IPS-15b (cell line): ENCODE measurements at regions not wholly inside any gene's neighbourhood (a gene's known extent, or its start where the extent isn't known, plus 50 kb on each side); places are given as distances from the start of the nearest gene placed in this dataset.

Experiments
- H3K27me3 ChIP-seq: one replicate; pipeline ENCODE4 v1.6.1; 2013; ENCODE audit warnings: low read length; ENCODE audit not compliant: control insufficient read depth, insufficient read depth
- H3K36me3 ChIP-seq: one replicate; pipeline ENCODE4 v1.6.1; 2013; ENCODE audit warnings: low read length; ENCODE audit not compliant: control insufficient read depth, insufficient read depth
- H3K4me1 ChIP-seq: one replicate; pipeline ENCODE4 v1.6.1; 2013; ENCODE audit warnings: mild to moderate bottlenecking, low read length; ENCODE audit not compliant: control insufficient read depth, insufficient read depth
- H3K4me3 ChIP-seq: one replicate; pipeline ENCODE4 v1.5.1; 2013; ENCODE audit warnings: low read depth, low read length
- H3K9ac ChIP-seq: one replicate; pipeline ENCODE4 v1.6.1; 2013; ENCODE audit warnings: low read depth, mild to moderate bottlenecking, low read length
- H3K9me3 ChIP-seq: one replicate; pipeline ENCODE4 v1.6.1; 2013; ENCODE audit warnings: mild to moderate bottlenecking, low read length; ENCODE audit not compliant: control insufficient read depth, insufficient read depth

- Histone ChIP-seq H3K36me3 (no peaks in the 10 kb centered on the region), H3K4me3 (no peak overlapping the region), H3K9ac (no peak overlapping the region), H3K9me3 (peaks cover 7% of the 10 kb centered on the region), H3K27me3 (no peaks in the 10 kb centered on the region), H3K4me1 (no peaks in the 10 kb centered on the region)
Observed at GRCh38 chr5:89028595-89029285, 145.8 kb upstream of the MEF2C start.

- Histone ChIP-seq H3K36me3 (no peaks in the 10 kb centered on the region), H3K9ac (no peak overlapping the region), H3K4me3 (no peak overlapping the region), H3K9me3 (peaks cover 7% of the 10 kb centered on the region), H3K4me1 (no peaks in the 10 kb centered on the region), H3K27me3 (no peaks in the 10 kb centered on the region)
Observed at GRCh38 chr5:89024045-89024444, 141.1 kb upstream of the MEF2C start.

DNA sequence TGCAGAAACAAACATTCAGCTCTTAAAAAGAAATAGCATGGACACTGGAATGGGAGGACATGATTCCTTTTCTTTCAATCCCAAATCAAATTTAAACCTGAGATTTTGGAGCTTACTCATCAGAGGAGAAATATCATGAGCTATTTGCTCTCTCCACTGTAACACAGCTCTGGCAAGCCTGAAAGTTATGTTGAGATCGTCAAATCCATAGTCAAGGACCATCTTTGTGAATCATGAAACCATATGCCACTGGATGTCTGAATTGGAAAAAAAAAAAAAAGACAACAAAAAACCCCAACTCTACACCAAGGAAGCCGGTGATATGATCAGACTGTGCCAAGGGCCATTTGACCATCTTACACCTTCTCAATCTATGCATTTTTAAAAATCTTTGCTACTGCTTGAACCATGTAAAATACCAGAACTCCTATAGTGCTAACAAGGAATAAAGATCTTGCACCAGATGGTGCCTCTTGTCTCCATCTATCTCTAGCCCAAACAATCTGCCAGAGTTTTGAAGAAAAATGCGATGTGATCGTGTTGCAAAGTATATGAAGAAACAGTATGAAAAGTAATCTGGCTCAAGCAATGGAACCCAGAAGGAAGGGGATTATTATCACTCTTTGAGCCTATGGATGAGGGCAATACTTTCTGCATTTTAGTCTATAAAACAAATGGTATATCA, 138.1 kb upstream of the MEF2C start:
- no peak overlapping the region for H3K4me3 ChIP-seq
- no peaks in the 10 kb centered on the region for H3K36me3 ChIP-seq
- H3K9me3 ChIP-seq = peaks cover under 1% of the 10 kb centered on the region
- no peaks in the 10 kb centered on the region for H3K27me3 ChIP-seq
- no peaks in the 10 kb centered on the region for H3K4me1 ChIP-seq
- no peak overlapping the region for H3K9ac ChIP-seq

- H3K4me3 ChIP-seq = no peak overlapping the region
- H3K9me3 ChIP-seq = no peaks in the 10 kb centered on the region
- no peak overlapping the region for H3K9ac ChIP-seq
- peaks cover 4% of the 10 kb centered on the region for H3K4me1 ChIP-seq
- no peaks in the 10 kb centered on the region for H3K36me3 ChIP-seq
- no peaks in the 10 kb centered on the region for H3K27me3 ChIP-seq
Observed at GRCh38 chr5:89016741-89017303, 133.8 kb upstream of the MEF2C start.

DNA sequence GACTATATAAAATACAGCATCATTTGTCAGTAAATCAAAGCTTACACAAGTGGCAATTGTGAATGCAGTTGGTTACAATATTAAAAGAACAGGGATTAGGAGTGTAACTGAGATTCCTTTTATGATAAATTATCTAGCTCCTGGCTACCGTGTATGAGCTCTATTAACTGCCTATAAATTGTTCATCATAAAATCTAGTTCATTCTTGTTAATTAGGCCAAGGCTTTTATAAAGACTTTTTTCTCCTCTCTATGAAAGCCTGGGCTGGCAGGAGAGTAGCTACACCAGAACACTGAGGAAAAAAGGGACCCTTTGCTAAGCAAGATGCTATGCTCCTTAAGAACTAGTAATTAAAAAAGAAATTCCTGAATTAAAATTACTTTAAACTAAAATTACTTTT, 132.4 kb upstream of the MEF2C start:
- H3K9ac ChIP-seq = no peak overlapping the region
- H3K4me1 ChIP-seq = peaks cover 4% of the 10 kb centered on the region
- H3K9me3 ChIP-seq = no peaks in the 10 kb centered on the region
- no peaks in the 10 kb centered on the region for H3K36me3 ChIP-seq
- H3K4me3 ChIP-seq = no peak overlapping the region
- no peaks in the 10 kb centered on the region for H3K27me3 ChIP-seq

- no peaks in the 10 kb centered on the region for H3K9me3 ChIP-seq
- H3K27me3 ChIP-seq = no peaks in the 10 kb centered on the region
- no peak overlapping the region for H3K4me3 ChIP-seq
- H3K9ac ChIP-seq = no peak overlapping the region
- no peaks in the 10 kb centered on the region for H3K36me3 ChIP-seq
- peaks cover 4% of the 10 kb centered on the region for H3K4me1 ChIP-seq
Observed at GRCh38 chr5:89011778-89012711, 129.1 kb upstream of the MEF2C start.

- no peak overlapping the region for H3K4me3 ChIP-seq
- H3K36me3 ChIP-seq = no peaks in the 10 kb centered on the region
- H3K4me1 ChIP-seq = peaks cover 4% of the 10 kb centered on the region
- no peak overlapping the region for H3K9ac ChIP-seq
- H3K9me3 ChIP-seq = no peaks in the 10 kb centered on the region
- no peaks in the 10 kb centered on the region for H3K27me3 ChIP-seq
Observed at GRCh38 chr5:89010512-89010911, 127.5 kb upstream of the MEF2C start.

DNA sequence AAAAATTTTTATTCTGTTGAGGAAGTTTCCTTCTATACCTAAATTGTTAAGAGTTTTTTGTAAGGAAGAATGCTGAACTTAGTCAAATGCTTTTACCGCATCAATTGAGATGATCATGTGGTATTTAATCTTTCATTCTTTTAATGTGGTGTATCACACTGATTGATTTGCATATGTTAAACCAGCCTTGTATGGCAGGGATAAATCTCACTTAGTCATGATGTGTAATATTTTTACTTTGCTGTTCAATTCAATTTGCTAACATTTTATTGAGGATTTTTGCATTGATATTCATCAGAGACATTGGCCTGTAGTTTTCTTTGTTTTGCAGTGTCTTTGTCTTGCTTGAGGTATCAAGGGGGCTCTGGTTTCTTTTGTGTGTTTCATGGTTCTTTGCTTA, 125.3 kb upstream of the MEF2C start:
- Histone ChIP-seq H3K9ac (no peak overlapping the region), H3K36me3 (no peaks in the 10 kb centered on the region), H3K4me3 (no peak overlapping the region), H3K27me3 (no peaks in the 10 kb centered on the region), H3K9me3 (no peaks in the 10 kb centered on the region), H3K4me1 (peaks cover 4% of the 10 kb centered on the region)

- H3K4me1 ChIP-seq = no peaks in the 10 kb centered on the region
- H3K36me3 ChIP-seq = no peaks in the 10 kb centered on the region
- no peak overlapping the region for H3K9ac ChIP-seq
- no peak overlapping the region for H3K4me3 ChIP-seq
- no peaks in the 10 kb centered on the region for H3K9me3 ChIP-seq
- no peaks in the 10 kb centered on the region for H3K27me3 ChIP-seq
Observed at GRCh38 chr5:89005990-89006389, 123.0 kb upstream of the MEF2C start.

GRCh38 chr5:89004379-89004778, 121.4 kb upstream of the MEF2C start:
- Histone ChIP-seq H3K9me3 (no peaks in the 10 kb centered on the region), H3K36me3 (no peaks in the 10 kb centered on the region), H3K4me3 (no peak overlapping the region), H3K4me1 (no peaks in the 10 kb centered on the region), H3K9ac (no peak overlapping the region), H3K27me3 (no peaks in the 10 kb centered on the region)

DNA sequence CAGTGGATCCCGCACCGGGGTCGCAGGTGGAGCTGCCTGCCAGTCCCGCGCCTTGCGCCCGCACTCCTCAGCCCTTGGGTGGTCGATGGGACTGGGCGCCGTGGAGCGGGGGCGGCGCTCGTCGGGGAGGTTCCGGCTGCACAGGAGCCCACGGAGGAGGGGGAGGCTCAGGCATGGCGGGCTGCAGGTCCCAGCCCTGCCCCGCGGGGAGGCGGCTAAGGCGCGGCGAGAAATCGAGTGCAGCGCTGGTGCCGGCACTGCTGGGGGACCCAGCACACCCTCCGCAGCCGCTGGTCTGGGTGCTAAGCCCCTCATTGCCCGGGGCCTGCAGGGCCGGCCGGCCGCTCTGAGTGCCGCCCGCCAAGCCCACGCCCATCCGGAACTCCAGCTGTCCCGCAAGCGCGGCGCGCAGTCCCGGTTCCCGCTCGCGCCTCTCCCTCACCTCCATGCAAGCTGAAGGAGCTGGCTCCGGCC, 120.6 kb upstream of the MEF2C start:
- H3K36me3 ChIP-seq = no peaks in the 10 kb centered on the region
- no peaks in the 10 kb centered on the region for H3K27me3 ChIP-seq
- H3K9ac ChIP-seq = no peak overlapping the region
- no peak overlapping the region for H3K4me3 ChIP-seq
- H3K4me1 ChIP-seq = no peaks in the 10 kb centered on the region
- no peaks in the 10 kb centered on the region for H3K9me3 ChIP-seq
